ENCODE measurements at regions not wholly inside any gene's neighbourhood (a gene's known extent, or its start where the extent isn't known, plus 50 kb on each side); places are given as distances from the start of the nearest gene placed in this dataset.

DNA sequence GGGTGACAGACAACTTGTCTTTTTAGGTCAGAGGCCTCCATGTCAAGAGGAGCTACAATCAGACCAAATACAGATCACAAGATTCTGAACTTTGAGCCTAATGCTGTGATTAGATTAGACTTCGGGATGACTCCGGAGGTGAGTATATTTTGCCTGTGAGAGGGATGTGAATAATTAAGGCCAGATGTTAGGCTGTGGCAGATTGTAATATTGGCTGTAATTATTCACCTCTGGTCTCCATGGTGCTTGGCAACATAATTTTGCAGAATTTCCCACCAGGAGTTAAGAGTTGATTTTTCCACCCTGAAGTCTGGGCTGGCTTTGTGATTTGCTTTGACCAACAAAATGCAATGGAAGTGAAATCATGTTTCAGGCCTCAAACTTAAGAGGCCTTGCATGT is 108.2 kb upstream of the CWC22 start:
- Histone ChIP-seq H3K27ac (no peak overlapping the region), H3K4me1 (no peaks in the 10 kb centered on the region), H3K4me3 (no peak overlapping the region), H3K27me3 (ENCODE audit: low read depth) (no peaks in the 10 kb centered on the region), H3K9me3 (no peaks in the 10 kb centered on the region), H3K36me3 (no peaks in the 10 kb centered on the region)
- intact Hi-C loops (cut with DNase I): no loop called here
- ATAC-seq (no peak), DNase-seq (no peak)
- TF ChIP-seq, protein P1, sequence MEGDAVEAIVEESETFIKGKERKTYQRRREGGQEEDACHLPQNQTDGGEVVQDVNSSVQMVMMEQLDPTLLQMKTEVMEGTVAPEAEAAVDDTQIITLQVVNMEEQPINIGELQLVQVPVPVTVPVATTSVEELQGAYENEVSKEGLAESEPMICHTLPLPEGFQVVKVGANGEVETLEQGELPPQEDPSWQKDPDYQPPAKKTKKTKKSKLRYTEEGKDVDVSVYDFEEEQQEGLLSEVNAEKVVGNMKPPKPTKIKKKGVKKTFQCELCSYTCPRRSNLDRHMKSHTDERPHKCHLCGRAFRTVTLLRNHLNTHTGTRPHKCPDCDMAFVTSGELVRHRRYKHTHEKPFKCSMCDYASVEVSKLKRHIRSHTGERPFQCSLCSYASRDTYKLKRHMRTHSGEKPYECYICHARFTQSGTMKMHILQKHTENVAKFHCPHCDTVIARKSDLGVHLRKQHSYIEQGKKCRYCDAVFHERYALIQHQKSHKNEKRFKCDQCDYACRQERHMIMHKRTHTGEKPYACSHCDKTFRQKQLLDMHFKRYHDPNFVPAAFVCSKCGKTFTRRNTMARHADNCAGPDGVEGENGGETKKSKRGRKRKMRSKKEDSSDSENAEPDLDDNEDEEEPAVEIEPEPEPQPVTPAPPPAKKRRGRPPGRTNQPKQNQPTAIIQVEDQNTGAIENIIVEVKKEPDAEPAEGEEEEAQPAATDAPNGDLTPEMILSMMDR (IDR thresholded peaks at IDR 0.05): no peak

DNA sequence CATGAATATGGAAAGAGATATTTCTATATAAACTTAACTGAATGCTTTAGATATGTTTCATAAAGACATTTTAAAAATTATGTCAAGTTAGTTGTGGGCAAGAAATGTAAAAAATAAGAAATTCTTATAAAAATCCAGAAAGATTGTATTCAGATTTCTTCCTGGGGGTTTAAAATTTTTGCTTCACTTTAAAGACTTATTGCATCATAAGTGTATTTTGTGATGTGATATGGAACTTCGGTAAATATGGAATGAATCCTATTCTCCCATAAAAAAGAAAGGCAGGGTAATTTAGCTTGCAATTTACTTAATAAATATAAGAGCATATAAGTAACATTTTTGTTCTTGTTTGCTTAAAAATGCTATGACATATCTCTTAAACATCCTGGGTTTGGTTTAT is 104.8 kb upstream of the CWC22 start:
- Histone ChIP-seq H3K27ac (no peak overlapping the region), H3K4me1 (no peaks in the 10 kb centered on the region), H3K4me3 (no peak overlapping the region), H3K9me3 (no peaks in the 10 kb centered on the region), H3K36me3 (no peaks in the 10 kb centered on the region), H3K27me3 (ENCODE audit: low read depth) (no peaks in the 10 kb centered on the region)
- TF ChIP-seq, protein P1 (IDR thresholded peaks at IDR 0.05): no peak
- intact Hi-C loops (cut with DNase I): no loop called here
- ATAC-seq (no peak), DNase-seq (no peak)

DNA sequence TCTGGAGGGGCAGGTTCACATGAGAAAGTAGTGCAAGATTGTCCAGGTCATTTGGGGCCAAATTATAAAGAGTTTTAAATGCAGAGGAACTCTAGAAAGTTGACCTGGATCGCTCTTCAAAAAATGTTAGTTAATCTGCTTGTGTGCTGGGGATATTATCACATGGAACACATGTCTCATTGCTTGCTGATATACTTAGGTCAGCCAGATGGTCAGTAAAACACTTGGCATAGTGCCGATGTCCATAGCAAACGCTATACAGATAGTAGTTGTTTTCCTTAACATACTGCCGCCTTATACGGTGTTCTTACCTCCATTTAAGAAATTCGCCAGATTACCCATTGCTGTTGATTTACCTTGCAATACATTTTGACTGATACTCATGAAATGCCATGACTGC is 103.4 kb upstream of the CWC22 start:
- no peak for DNase-seq
- Histone ChIP-seq H3K9me3 (no peaks in the 10 kb centered on the region), H3K27me3 (ENCODE audit: low read depth) (no peaks in the 10 kb centered on the region), H3K4me1 (no peaks in the 10 kb centered on the region), H3K4me3 (no peak overlapping the region), H3K27ac (no peak overlapping the region), H3K36me3 (no peaks in the 10 kb centered on the region)
- TF ChIP-seq, protein P1 (IDR thresholded peaks at IDR 0.05): no peak
- ATAC-seq: no peak
- intact Hi-C loops (cut with DNase I): no loop called here

DNA sequence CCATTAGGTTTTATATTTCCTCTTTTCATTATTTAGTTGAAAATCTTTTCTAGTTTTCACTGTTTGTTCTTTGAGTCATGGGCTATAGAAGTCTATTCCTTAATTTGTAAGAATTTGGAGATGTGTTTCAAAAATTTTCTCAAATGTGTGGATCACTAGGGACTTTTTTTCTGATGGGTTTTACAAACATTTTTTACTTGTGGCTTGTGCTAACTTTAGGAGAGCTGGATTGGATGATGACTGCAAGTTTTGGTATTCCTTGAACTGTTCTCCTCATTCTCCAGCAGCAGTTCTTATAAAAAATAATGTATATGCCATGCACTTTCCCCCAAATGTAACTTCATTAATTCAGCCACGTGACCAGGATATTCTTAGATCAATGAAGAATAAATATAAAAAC is 94.7 kb upstream of the CWC22 start:
- TF ChIP-seq, protein P1 (IDR thresholded peaks at IDR 0.05): no peak
- no peak for DNase-seq
- intact Hi-C loops (cut with DNase I): no loop called here
- H3K9me3 ChIP-seq: no peaks in the 10 kb centered on the region
- no peak for ATAC-seq
- H3K27ac ChIP-seq: no peak overlapping the region
- H3K4me3 ChIP-seq: no peak overlapping the region
- no peaks in the 10 kb centered on the region for H3K27me3 ChIP-seq (ENCODE audit: low read depth)
- H3K36me3 ChIP-seq: no peaks in the 10 kb centered on the region
- no peaks in the 10 kb centered on the region for H3K4me1 ChIP-seq

DNA sequence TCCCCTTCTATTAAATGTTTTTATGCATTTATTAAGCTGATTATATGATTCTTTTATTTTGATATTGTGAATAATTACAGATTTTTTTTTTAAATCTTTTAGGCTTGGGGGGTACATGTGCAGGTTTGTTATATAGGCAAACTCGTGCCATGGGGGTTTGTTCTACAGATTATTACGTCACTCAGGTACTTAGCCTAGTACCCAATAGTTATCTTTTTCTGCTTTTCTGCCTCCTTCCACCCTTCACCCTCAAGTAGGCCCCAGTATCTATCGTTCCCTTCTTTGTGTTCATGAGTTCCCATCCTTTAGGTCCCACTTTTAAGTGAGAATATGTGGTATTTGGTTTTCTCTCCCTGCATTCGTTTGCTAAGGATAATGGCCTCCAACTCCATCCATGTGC is 92.2 kb upstream of the CWC22 start:
- no peak overlapping the region for H3K4me3 ChIP-seq
- no peaks in the 10 kb centered on the region for H3K36me3 ChIP-seq
- H3K27ac ChIP-seq: no peak overlapping the region
- H3K4me1 ChIP-seq: no peaks in the 10 kb centered on the region
- TF ChIP-seq, protein P1 (IDR thresholded peaks at IDR 0.05): no peak
- intact Hi-C loops (cut with DNase I): no loop called here
- ATAC-seq (no peak), DNase-seq (no peak)
- H3K9me3 ChIP-seq: no peaks in the 10 kb centered on the region
- no peaks in the 10 kb centered on the region for H3K27me3 ChIP-seq (ENCODE audit: low read depth)

DNA sequence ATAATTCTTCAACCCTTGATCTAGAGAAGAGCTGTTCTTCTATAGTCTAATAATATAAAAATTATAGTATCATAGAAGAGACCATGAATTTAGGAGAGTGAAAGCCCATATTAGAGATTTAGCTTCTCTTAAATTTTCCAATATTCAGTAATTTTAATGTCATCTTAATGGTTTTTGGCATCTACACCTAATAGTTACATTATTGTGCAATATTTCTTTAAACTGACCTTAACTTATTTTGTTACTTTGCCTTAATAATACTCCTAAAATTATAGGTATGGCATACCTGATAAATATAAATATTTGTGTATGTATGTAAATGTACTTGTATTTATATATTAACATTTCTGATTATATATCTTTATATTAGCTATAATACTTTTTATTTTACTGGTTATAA is 78.0 kb upstream of the CWC22 start:
- no peaks in the 10 kb centered on the region for H3K36me3 ChIP-seq
- TF ChIP-seq, protein P1 (IDR thresholded peaks at IDR 0.05): no peak
- H3K4me1 ChIP-seq: no peaks in the 10 kb centered on the region
- no peak overlapping the region for H3K27ac ChIP-seq
- H3K27me3 ChIP-seq (ENCODE audit: low read depth): no peaks in the 10 kb centered on the region
- ATAC-seq (no peak), DNase-seq (no peak)
- peaks cover 3% of the 10 kb centered on the region for H3K9me3 ChIP-seq
- intact Hi-C loops (cut with DNase I): no loop called here
- H3K4me3 ChIP-seq: no peak overlapping the region
